ENCODE measurements at regions not wholly inside any gene's neighbourhood (a gene's known extent, or its start where the extent isn't known, plus 50 kb on each side); places are given as distances from the start of the nearest gene placed in this dataset.

GRCh38 chr16:73547552-73548403, 499.9 kb upstream of the ZFHX3 start:
- Mint-ChIP-seq H3K36me3 (ENCODE audit: low read depth) (no peaks in the 10 kb centered on the region), H3K4me3 (no peak overlapping the region), H3K4me1 (no peaks in the 10 kb centered on the region), H3K27ac (no peak overlapping the region), H3K27me3 (peaks cover 53% of the 10 kb centered on the region), H3K9me3 (no peaks in the 10 kb centered on the region)
- ATAC-seq (no peak), DNase-seq (no peak)

- no peak overlapping the region for H3K27ac Mint-ChIP-seq
- no peaks in the 10 kb centered on the region for H3K36me3 Mint-ChIP-seq (ENCODE audit: low read depth)
- H3K9me3 Mint-ChIP-seq, result no peaks in the 10 kb centered on the region
- H3K4me3 Mint-ChIP-seq, result no peak overlapping the region
- ATAC-seq (no peak), DNase-seq (no peak)
- H3K27me3 Mint-ChIP-seq, result peaks cover 57% of the 10 kb centered on the region
- no peaks in the 10 kb centered on the region for H3K4me1 Mint-ChIP-seq
Measured at GRCh38 chr16:73546341-73546845, 498.5 kb upstream of the ZFHX3 start.

- H3K4me1 Mint-ChIP-seq, result no peaks in the 10 kb centered on the region
- H3K36me3 Mint-ChIP-seq (ENCODE audit: low read depth), result no peaks in the 10 kb centered on the region
- peaks cover 57% of the 10 kb centered on the region for H3K27me3 Mint-ChIP-seq
- no peak overlapping the region for H3K27ac Mint-ChIP-seq
- H3K4me3 Mint-ChIP-seq, result no peak overlapping the region
- H3K9me3 Mint-ChIP-seq, result no peaks in the 10 kb centered on the region
- ATAC-seq (no peak), DNase-seq (no peak)
Measured at GRCh38 chr16:73545755-73546154, 497.8 kb upstream of the ZFHX3 start.

GRCh38 chr16:73545290-73545689, 497.4 kb upstream of the ZFHX3 start:
- no peak overlapping the region for H3K27ac Mint-ChIP-seq
- no peak overlapping the region for H3K4me3 Mint-ChIP-seq
- no peaks in the 10 kb centered on the region for H3K4me1 Mint-ChIP-seq
- no peaks in the 10 kb centered on the region for H3K9me3 Mint-ChIP-seq
- H3K36me3 Mint-ChIP-seq (ENCODE audit: low read depth), result no peaks in the 10 kb centered on the region
- DNase-seq, result no peak
- peaks cover 57% of the 10 kb centered on the region for H3K27me3 Mint-ChIP-seq
- no peak for ATAC-seq

- H3K27ac Mint-ChIP-seq, result no peak overlapping the region
- peaks cover 57% of the 10 kb centered on the region for H3K27me3 Mint-ChIP-seq
- no peak overlapping the region for H3K4me3 Mint-ChIP-seq
- H3K9me3 Mint-ChIP-seq, result no peaks in the 10 kb centered on the region
- DNase-seq (no peak), ATAC-seq (no peak)
- no peaks in the 10 kb centered on the region for H3K4me1 Mint-ChIP-seq
- no peaks in the 10 kb centered on the region for H3K36me3 Mint-ChIP-seq (ENCODE audit: low read depth)
Measured at GRCh38 chr16:73544826-73545225, 496.9 kb upstream of the ZFHX3 start.

GRCh38 chr16:73543970-73544599, 496.2 kb upstream of the ZFHX3 start:
- DNase-seq, result no peak
- Mint-ChIP-seq H3K36me3 (ENCODE audit: low read depth) (no peaks in the 10 kb centered on the region), H3K4me1 (no peaks in the 10 kb centered on the region), H3K27me3 (peaks cover 52% of the 10 kb centered on the region), H3K9me3 (no peaks in the 10 kb centered on the region), H3K27ac (no peak overlapping the region), H3K4me3 (no peak overlapping the region)
- no peak for ATAC-seq

- Mint-ChIP-seq H3K27ac (no peak overlapping the region), H3K27me3 (peaks cover 50% of the 10 kb centered on the region), H3K4me1 (no peaks in the 10 kb centered on the region), H3K4me3 (no peak overlapping the region), H3K9me3 (no peaks in the 10 kb centered on the region), H3K36me3 (ENCODE audit: low read depth) (no peaks in the 10 kb centered on the region)
- DNase-seq (no peak), ATAC-seq (no peak)
Measured at GRCh38 chr16:73543331-73543969, 495.5 kb upstream of the ZFHX3 start.

- no peak overlapping the region for H3K27ac Mint-ChIP-seq
- DNase-seq, result no peak
- no peak overlapping the region for H3K4me3 Mint-ChIP-seq
- no peaks in the 10 kb centered on the region for H3K4me1 Mint-ChIP-seq
- ATAC-seq, result no peak
- peaks cover 47% of the 10 kb centered on the region for H3K27me3 Mint-ChIP-seq
- no peaks in the 10 kb centered on the region for H3K36me3 Mint-ChIP-seq (ENCODE audit: low read depth)
- H3K9me3 Mint-ChIP-seq, result no peaks in the 10 kb centered on the region
Measured at GRCh38 chr16:73542885-73543284, 495.0 kb upstream of the ZFHX3 start.

GRCh38 chr16:73537921-73538320, 490.0 kb upstream of the ZFHX3 start:
- H3K27me3 Mint-ChIP-seq, result peaks cover 8% of the 10 kb centered on the region
- no peak overlapping the region for H3K27ac Mint-ChIP-seq
- ATAC-seq (no peak), DNase-seq (no peak)
- H3K9me3 Mint-ChIP-seq, result no peaks in the 10 kb centered on the region
- H3K4me3 Mint-ChIP-seq, result no peak overlapping the region
- H3K4me1 Mint-ChIP-seq, result no peaks in the 10 kb centered on the region
- H3K36me3 Mint-ChIP-seq (ENCODE audit: low read depth), result no peaks in the 10 kb centered on the region

GRCh38 chr16:73536931-73537330, 489.0 kb upstream of the ZFHX3 start:
- no peaks in the 10 kb centered on the region for H3K36me3 Mint-ChIP-seq (ENCODE audit: low read depth)
- H3K27ac Mint-ChIP-seq, result no peak overlapping the region
- H3K27me3 Mint-ChIP-seq, result no peaks in the 10 kb centered on the region
- no peak for DNase-seq
- H3K4me3 Mint-ChIP-seq, result no peak overlapping the region
- ATAC-seq, result no peak
- no peaks in the 10 kb centered on the region for H3K4me1 Mint-ChIP-seq
- no peaks in the 10 kb centered on the region for H3K9me3 Mint-ChIP-seq

- Mint-ChIP-seq H3K4me1 (no peaks in the 10 kb centered on the region), H3K4me3 (no peak overlapping the region), H3K9me3 (no peaks in the 10 kb centered on the region), H3K27me3 (no peaks in the 10 kb centered on the region), H3K27ac (no peak overlapping the region), H3K36me3 (ENCODE audit: low read depth) (no peaks in the 10 kb centered on the region)
- DNase-seq, result no peak
- no peak for ATAC-seq
Measured at GRCh38 chr16:73531021-73531420, 483.1 kb upstream of the ZFHX3 start.

- Mint-ChIP-seq H3K4me1 (no peaks in the 10 kb centered on the region), H3K36me3 (ENCODE audit: low read depth) (no peaks in the 10 kb centered on the region), H3K27ac (no peak overlapping the region), H3K9me3 (no peaks in the 10 kb centered on the region), H3K4me3 (no peak overlapping the region), H3K27me3 (no peaks in the 10 kb centered on the region)
- no peak for ATAC-seq
- no peak for DNase-seq
Measured at GRCh38 chr16:73530529-73530928, 482.6 kb upstream of the ZFHX3 start.

- H3K9me3 Mint-ChIP-seq, result no peaks in the 10 kb centered on the region
- ATAC-seq (no peak), DNase-seq (no peak)
- no peaks in the 10 kb centered on the region for H3K27me3 Mint-ChIP-seq
- no peaks in the 10 kb centered on the region for H3K36me3 Mint-ChIP-seq (ENCODE audit: low read depth)
- no peak overlapping the region for H3K27ac Mint-ChIP-seq
- no peaks in the 10 kb centered on the region for H3K4me1 Mint-ChIP-seq
- no peak overlapping the region for H3K4me3 Mint-ChIP-seq
Measured at GRCh38 chr16:73529303-73530012, 481.5 kb upstream of the ZFHX3 start.

- no peaks in the 10 kb centered on the region for H3K4me1 Mint-ChIP-seq
- no peak overlapping the region for H3K27ac Mint-ChIP-seq
- no peaks in the 10 kb centered on the region for H3K36me3 Mint-ChIP-seq (ENCODE audit: low read depth)
- H3K9me3 Mint-ChIP-seq, result no peaks in the 10 kb centered on the region
- H3K27me3 Mint-ChIP-seq, result no peaks in the 10 kb centered on the region
- no peak for DNase-seq
- no peak overlapping the region for H3K4me3 Mint-ChIP-seq
- ATAC-seq, result no peak
Measured at GRCh38 chr16:73527187-73527586, 479.3 kb upstream of the ZFHX3 start.
